Subcutaneous abdominal adipose tissue (tissue), 5 donors: ENCODE measurements at regions not wholly inside any gene's neighbourhood (a gene's known extent, or its start where the extent isn't known, plus 50 kb on each side); places are given as distances from the start of the nearest gene placed in this dataset.

Source experiments
- H3K27ac ChIP-seq: one replicate; pipeline ENCODE4 v1.7.0; 2013; ENCODE audit warnings: low read depth, mild to moderate bottlenecking, inconsistent platforms, low read length, moderate library complexity
- H3K27me3 ChIP-seq, 5 donors: one replicate each; pipeline ENCODE4 v1.7.0; 2013; ENCODE audit warnings: low read length in 5 of 5, inconsistent platforms in 1 of 5; ENCODE audit not compliant: control insufficient read depth in 5 of 5, insufficient read depth in 4 of 5
- H3K36me3 ChIP-seq, 5 donors: one replicate each; pipeline ENCODE4 v1.7.0; 2013; ENCODE audit warnings: low read length in 5 of 5; ENCODE audit not compliant: control insufficient read depth in 5 of 5, insufficient read depth in 5 of 5
- H3K4me1 ChIP-seq, 5 donors: one replicate each; pipeline ENCODE4 v1.7.0; 2013; ENCODE audit warnings: low read length in 5 of 5, mild to moderate bottlenecking in 3 of 5, moderate library complexity in 1 of 5; ENCODE audit not compliant: control insufficient read depth in 5 of 5, insufficient read depth in 5 of 5
- H3K4me3 ChIP-seq, 5 donors: one replicate each; pipeline ENCODE4 v1.7.0; 2013; ENCODE audit warnings: low read length in 5 of 5, low read depth in 1 of 5
- H3K9ac ChIP-seq, 5 donors: one replicate each; pipeline ENCODE4 v1.7.0; 2013; ENCODE audit warnings: low read length in 5 of 5, mild to moderate bottlenecking in 4 of 5, moderate library complexity in 3 of 5
- H3K9me3 ChIP-seq, 5 donors: one replicate each; pipeline ENCODE4 v1.7.0; 2013; ENCODE audit warnings: low read length in 5 of 5; ENCODE audit not compliant: control insufficient read depth in 5 of 5
- donor health status: healthy.
- donor health status: healthy.
- donor health status: healthy.
- donor health status: healthy.
- donor health status: healthy.

DNA sequence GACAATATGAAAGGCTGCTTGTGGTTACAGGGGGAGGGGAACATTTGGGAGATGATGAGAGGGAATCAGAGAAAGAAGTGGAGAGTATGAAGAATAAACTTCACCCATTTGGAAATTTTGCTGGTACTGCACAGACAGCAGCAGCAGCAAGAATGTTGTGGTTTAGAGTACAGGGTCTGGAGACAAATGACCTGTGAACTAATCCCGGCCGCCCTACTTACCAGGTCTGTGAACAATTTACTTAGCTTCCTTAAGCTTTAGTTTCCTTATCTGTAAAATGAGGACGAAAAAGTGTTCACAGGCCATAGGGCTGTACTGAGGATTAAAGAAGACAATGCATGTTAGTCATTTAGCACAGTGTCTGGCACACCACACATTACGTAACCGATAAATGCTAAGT lies 685.4 kb upstream of the CELF4 start:
- H3K27ac ChIP-seq = no peak overlapping the region
- no peaks in the 10 kb centered on the region for H3K27me3 ChIP-seq
- H3K36me3 ChIP-seq = no peaks in the 10 kb centered on the region
- no peaks in the 10 kb centered on the region for H3K4me1 ChIP-seq
- no peak overlapping the region for H3K9ac ChIP-seq
- H3K4me3 ChIP-seq = no peak overlapping the region
- no peaks in the 10 kb centered on the region for H3K9me3 ChIP-seq

DNA sequence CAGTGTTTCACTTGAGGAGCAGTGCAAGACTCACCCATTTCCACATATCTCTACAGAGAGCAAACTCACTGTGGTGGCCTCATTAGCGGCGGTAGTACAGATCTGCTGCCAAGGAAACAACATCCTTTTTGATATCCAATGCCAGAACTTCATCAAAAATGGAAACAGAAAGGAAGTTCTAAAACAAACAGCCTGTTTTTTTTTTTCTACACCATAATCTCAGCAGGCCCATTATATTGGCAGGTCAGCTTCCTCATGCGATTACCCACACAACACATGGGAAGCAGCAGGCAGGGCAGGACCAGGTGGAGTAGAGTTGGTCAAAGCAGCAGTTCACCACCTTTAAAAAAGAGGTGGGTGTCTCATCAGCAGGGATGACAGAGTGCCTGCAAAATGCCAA lies 678.9 kb upstream of the CELF4 start:
- Histone ChIP-seq H3K27ac (no peak overlapping the region), H3K36me3 (no peaks in the 10 kb centered on the region), H3K4me1 (peaks cover 0 to 10% (median 0%) of the 10 kb centered on the region in 5 donors), H3K4me3 (no peak overlapping the region), H3K9me3 (peaks cover 0 to 5% (median 0%) of the 10 kb centered on the region in 5 donors), H3K27me3 (no peaks in the 10 kb centered on the region), H3K9ac (no peak overlapping the region)

DNA sequence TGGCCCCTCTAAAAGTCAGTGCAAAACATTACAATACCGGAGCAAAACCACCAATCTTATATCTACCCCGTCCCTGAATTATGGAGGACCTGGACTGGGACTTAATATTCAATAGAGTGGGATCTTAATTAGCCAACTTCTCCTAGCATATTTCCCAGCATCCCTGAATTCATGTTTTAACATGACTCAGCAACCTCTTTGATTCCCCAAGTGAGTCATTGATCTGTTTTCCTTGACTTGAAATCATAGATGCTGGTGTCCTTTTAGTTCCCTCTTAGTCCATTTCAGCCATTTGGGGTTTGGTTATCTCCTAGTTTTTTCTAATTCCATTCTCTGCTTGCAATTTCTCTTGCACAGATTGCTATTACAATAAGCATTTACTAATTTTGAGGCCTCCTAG lies 677.7 kb upstream of the CELF4 start:
- H3K27me3 ChIP-seq = no peaks in the 10 kb centered on the region
- peaks cover 0 to 5% (median 0%) of the 10 kb centered on the region in 5 donors for H3K9me3 ChIP-seq
- H3K4me1 ChIP-seq = peaks cover 0 to 10% (median 0%) of the 10 kb centered on the region in 5 donors
- no peaks in the 10 kb centered on the region for H3K36me3 ChIP-seq
- no peak overlapping the region for H3K27ac ChIP-seq
- H3K9ac ChIP-seq = no peak overlapping the region
- no peak overlapping the region for H3K4me3 ChIP-seq

DNA sequence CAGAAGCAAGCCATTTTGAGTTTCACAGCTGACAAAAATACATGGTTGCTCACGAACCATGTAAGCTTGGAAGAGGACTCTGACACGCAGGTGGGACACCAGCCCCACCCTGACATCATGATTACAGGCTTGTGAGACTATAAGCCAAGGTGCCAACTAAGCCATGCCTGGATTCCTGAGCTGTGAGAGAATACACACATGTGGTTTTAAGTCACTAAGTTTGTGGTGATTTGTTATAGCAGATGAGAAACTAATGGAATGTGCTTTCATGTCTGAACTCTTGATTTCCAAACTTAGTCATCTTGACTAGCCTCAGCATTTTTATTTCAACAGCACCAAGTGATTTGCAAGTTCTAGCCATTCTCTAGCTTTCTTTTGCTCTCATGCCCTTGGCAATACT lies 676.1 kb upstream of the CELF4 start:
- Histone ChIP-seq H3K4me1 (peaks cover 0 to 10% (median 0%) of the 10 kb centered on the region in 5 donors), H3K9me3 (peaks cover 0 to 5% (median 0%) of the 10 kb centered on the region in 5 donors), H3K27me3 (no peaks in the 10 kb centered on the region), H3K36me3 (no peaks in the 10 kb centered on the region), H3K27ac (no peak overlapping the region), H3K4me3 (no peak overlapping the region), H3K9ac (no peak overlapping the region)

DNA sequence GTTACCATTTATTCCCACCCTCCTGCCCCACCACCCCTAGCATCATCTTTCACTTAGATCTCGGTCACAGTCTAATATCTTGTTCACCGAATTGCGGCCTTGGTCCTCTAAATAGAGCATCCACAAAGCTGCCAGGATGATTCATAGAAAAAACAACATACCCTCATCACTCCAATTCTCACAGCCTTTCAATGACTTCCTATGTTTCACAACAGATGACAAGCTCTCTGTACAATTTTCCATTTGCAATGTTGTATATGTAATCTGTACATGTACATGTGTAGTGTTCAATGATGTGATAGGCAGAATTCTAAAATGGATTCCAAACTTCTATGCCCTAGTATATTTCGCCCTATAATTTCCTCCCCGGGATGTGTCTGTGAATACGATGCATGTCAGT lies 675.6 kb upstream of the CELF4 start:
- H3K27ac ChIP-seq = no peak overlapping the region
- H3K4me3 ChIP-seq = no peak overlapping the region
- no peaks in the 10 kb centered on the region for H3K36me3 ChIP-seq

DNA sequence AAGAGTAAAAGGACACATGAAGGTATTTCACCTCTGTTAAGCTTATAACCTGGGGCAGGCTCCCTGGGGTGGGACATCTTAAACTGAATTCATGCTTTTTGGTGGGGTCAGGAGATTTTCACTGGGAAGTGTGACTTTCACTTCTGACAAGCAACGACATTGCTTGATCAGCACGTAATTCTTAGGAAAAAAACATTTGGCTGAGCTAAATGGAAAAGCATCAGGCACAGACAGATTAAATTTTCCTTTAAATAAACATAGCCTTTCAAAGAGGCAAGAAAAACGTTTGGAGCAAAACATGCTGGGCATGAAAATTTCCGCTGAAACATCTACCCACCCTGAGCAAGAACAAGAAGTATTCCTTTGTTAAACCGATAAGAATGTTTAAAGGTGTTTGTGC lies 674.0 kb upstream of the CELF4 start:
- no peak overlapping the region for H3K27ac ChIP-seq
- H3K4me3 ChIP-seq = no peak overlapping the region
- no peak overlapping the region for H3K9ac ChIP-seq
- H3K27me3 ChIP-seq = no peaks in the 10 kb centered on the region
- peaks cover 0 to 2% (median 0%) of the 10 kb centered on the region in 5 donors for H3K9me3 ChIP-seq
- no peaks in the 10 kb centered on the region for H3K36me3 ChIP-seq
- peaks cover 0 to 6% (median 0%) of the 10 kb centered on the region in 5 donors for H3K4me1 ChIP-seq

More for the DNA sequence above, 675.6 kb upstream of the CELF4 start:
- no peaks in the 10 kb centered on the region for H3K27me3 ChIP-seq
- H3K9me3 ChIP-seq = peaks cover 0 to 5% (median 0%) of the 10 kb centered on the region in 5 donors
- peaks cover 0 to 10% (median 0%) of the 10 kb centered on the region in 5 donors for H3K4me1 ChIP-seq
- no peak overlapping the region for H3K9ac ChIP-seq

DNA sequence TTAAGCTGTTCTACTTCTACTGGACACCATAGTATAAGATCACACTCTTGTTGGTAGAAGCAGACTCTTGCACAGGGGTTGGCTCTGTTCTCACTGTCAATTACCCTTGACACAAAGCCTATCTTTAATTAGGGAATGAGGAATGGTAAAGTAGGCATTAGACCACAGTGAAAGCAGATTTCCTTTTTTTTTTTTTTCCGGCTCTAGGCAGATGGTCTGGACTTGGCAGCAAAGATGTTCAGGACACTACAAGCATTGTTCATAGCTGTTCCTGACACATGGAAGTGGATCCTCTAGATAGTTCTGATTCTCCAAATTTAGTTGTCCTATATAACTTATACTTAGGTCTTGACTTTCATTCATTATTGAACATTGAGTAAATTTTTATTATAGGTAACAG lies 672.2 kb upstream of the CELF4 start:
- Histone ChIP-seq H3K36me3 (no peaks in the 10 kb centered on the region), H3K9me3 (peaks cover 0 to 2% (median 0%) of the 10 kb centered on the region in 5 donors), H3K27ac (no peak overlapping the region), H3K4me3 (no peak overlapping the region), H3K9ac (no peak overlapping the region), H3K27me3 (no peaks in the 10 kb centered on the region), H3K4me1 (no peaks in the 10 kb centered on the region)

DNA sequence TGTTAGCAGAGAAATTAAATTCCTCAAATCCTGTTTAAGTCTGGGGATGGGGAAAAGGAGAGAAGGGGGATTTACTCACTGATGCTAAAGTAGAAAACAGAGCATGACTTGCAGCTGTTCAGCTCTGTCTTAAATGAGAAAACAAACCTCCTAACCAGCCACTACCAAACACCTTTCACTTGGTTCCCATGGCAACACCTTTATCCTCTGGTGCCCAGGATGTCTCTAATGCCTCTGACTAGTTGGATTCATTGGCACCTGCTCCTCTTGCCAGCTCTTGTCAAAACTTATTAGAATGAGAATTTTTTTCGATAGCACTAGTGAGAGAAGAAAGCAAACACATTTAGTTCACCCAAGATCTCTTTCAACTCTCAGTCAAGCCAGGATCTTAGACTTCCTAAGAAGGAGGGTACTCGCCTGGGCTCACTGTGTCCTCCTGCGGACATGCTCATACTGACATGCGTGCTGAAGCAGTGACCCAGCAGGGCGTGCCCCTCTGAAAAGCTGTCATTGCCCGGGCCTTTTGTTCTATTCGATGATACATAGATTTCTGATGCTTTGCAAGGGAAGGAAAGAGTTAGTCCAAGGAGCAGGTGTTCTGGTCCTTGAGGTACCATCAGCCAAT lies 656.0 kb upstream of the CELF4 start:
- no peaks in the 10 kb centered on the region for H3K27me3 ChIP-seq
- H3K36me3 ChIP-seq = no peaks in the 10 kb centered on the region
- H3K9ac ChIP-seq = no peak overlapping the region
- no peak overlapping the region for H3K4me3 ChIP-seq
- no peak overlapping the region for H3K27ac ChIP-seq
- H3K4me1 ChIP-seq = no peaks in the 10 kb centered on the region
- peaks cover 0 to 2% (median 0%) of the 10 kb centered on the region in 5 donors for H3K9me3 ChIP-seq

DNA sequence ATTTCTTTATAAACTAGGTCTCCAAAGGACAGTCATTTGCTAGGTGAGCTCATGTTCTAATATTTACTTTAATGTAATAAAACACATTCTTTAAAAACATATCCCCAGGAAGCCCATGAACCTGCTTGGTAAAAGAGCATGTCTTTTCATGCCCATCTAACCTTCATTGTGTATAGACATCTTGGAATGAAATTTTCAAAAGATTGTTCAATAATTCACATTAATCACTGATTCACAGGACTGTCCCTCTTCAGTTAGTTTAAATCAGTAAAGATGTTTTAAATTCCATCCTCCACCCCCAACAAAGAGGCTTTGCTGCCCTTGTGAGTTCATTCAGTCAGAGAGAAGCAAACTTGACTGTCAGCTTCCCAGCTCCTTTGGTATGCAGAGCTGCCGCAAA lies 633.4 kb upstream of the CELF4 start:
- Histone ChIP-seq H3K4me1 (no peaks in the 10 kb centered on the region), H3K9ac (no peak overlapping the region), H3K27ac (no peak overlapping the region), H3K4me3 (no peak overlapping the region), H3K27me3 (no peaks in the 10 kb centered on the region), H3K9me3 (no peaks in the 10 kb centered on the region), H3K36me3 (no peaks in the 10 kb centered on the region)

DNA sequence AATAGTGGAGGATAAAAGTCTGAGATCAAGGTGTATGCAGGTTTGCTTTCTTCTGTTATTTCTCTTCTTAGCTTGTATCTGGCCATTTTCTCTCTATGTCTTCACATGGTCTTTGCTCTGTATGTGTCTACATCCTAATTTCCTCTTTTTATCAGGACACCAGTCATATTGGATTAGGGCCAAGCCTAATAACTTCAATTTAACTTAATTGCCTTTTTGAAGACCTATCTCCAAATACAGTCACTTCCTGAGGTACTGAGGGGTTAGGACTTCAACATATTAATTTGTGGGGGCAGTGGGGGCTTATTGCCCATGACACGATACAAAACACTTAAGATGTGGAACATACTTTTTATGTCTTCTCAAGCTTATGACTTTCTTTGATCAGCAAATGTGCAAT lies 632.9 kb upstream of the CELF4 start:
- Histone ChIP-seq H3K9me3 (no peaks in the 10 kb centered on the region), H3K4me3 (no peak overlapping the region), H3K27ac (no peak overlapping the region), H3K9ac (no peak overlapping the region), H3K4me1 (no peaks in the 10 kb centered on the region), H3K36me3 (no peaks in the 10 kb centered on the region), H3K27me3 (no peaks in the 10 kb centered on the region)
